Fibroblast of skin of scalp (primary cell): ENCODE measurements at regions not wholly inside any gene's neighbourhood (a gene's known extent, or its start where the extent isn't known, plus 50 kb on each side); places are given as distances from the start of the nearest gene placed in this dataset.

Experiments
- DNase-seq: peaks from one replicate; pipeline ENCODE4 v3.0.0-alpha.2; 2013

DNA sequence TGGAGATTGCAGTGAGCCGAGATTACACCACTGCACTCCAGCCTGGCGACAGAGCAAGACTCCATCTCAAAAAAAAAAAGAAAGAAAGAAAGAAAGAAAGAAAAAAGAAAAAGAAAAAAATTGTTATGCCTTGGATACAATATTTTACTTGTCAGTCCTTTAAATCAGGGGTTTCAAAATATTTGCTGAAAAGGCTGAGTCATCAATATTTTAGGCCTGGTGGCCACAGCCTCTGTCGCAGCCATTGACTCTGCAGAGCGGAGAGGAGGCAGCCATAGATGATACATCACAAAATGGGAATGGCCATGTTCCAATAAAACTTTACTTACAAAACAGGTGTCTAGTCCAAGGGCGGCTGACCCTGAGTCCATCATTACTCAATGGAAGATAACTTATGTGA is 314.8 kb upstream of the SALL3 start:
- DNase-seq, result no peak

DNA sequence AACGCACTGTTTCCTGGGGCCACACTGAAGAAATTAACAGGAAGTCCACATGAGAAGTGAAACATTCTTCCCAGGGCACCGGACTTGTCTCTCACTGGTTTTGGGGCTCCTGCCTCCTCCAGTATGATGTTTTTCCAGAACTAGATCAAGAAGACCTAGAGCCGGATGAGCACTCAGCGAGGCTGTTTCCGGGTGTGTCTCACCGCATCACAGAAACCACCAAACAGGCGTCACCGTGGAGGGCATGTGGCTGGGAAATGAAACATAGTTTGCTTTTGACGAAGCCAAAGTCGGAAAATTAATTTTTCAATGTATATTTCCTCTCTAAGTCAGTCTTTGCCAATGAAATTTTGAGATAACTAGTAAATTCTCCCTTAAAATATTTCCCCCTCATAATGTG is 314.0 kb upstream of the SALL3 start:
- no peak for DNase-seq

DNA sequence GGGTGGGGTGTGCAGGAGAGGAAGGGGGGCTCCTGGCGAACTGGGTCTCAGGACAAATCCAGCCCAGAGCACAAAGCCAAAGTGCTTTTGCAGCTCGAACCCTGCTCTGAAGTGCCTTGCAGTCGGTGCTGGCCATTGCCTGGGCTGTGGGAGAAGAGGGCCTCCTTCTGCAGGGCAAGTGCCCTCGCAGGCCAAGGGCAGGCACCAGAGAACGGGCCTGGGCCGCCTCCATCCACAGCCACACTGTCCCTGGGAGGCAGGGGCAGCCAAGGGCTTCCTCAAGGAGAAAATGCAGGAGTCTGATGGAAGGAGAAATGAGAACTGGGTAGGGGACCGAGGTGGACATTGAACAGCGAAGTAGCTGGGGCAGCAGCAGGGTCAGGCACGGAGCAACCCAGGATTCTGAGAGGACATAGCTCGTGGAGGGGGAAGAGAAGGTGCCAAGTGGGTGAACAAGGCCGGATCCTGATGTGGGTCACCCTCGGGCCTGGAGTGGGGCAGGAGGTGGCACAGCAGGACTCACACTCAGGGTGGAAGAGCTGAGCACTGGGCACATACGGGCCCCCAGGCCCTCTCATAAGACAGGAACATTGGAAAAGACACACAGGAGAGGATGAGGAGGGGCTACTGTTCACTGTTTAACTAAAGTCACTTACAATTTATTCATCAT is 312.8 kb upstream of the SALL3 start:
- DNase-seq, result no peak

DNA sequence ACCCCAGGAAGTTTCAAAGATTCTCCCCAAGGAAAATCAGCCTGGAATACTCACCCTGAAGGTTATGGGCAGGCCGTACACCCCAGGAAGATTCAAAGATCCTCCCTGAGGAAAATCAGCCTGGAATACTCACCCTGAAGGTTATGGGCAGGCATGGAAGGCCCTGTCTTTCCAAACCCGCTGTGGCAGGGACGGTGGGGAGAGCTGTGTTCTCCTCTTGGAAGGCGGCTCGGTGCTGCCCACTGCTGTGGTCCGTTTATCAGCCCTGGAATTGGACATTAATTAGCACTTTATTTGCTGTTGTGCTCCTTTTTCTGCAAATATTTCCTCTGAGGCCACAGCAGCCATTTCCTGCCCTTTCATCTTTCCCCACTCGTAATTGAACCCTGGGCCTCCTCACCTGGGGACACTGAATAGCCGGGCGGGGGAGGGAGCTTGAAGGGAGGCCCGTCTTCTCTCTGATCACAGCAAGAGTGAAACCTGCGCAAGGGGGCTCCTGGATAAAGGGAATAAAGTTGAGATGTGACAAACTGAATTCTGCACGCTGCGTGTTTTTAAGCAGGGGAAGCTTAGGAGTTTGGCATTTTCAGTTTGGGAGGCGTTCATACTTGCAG is 308.7 kb upstream of the SALL3 start:
- DNase-seq, result no peak

- no peak for DNase-seq
Measured at GRCh38 chr18:78671551-78671950, 308.1 kb upstream of the SALL3 start.

- DNase-seq, result no peak
Measured at GRCh38 chr18:78672862-78673446, 306.7 kb upstream of the SALL3 start.

DNA sequence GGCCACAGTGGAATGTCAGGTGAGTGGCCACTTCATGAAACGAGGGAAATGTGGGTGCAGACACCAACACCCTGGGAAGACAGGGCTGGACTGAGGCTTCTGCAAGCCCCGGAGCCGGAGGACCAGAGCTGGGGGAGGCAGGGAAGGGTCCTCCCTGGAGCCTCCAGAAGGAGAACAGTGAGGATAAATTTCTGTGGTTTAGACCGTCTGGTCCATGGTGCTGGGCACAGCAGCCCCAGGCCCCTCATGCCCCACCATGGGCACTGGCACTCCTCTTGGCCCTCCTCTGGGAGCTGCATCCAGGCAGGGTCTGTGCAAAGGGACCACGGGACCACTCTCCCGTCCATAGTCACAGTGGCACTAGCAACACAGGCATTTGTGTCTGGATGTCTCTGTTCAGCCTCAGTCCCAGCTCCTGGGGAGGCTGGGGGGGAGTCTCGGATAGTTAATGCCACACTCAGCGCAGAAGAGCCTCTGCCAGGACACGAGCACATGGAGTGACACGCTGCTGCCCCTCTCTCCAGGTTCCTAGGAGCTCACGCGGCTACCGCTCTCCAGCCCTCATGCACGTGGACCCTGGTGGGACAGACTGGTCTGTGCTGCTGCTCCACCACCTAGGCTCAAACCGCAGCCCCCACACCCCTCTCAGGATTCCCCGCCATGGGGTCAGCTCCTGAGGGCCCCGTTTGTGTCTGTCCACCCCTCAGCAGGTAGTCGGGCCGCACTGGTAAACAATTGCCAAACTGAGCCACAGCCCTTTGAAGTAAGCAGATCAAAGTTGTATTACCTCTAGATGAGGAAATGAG is 305.9 kb upstream of the SALL3 start:
- DNase-seq, result no peak

GRCh38 chr18:78675231-78675630 is 304.4 kb upstream of the SALL3 start:
- DNase-seq, result no peak

DNA sequence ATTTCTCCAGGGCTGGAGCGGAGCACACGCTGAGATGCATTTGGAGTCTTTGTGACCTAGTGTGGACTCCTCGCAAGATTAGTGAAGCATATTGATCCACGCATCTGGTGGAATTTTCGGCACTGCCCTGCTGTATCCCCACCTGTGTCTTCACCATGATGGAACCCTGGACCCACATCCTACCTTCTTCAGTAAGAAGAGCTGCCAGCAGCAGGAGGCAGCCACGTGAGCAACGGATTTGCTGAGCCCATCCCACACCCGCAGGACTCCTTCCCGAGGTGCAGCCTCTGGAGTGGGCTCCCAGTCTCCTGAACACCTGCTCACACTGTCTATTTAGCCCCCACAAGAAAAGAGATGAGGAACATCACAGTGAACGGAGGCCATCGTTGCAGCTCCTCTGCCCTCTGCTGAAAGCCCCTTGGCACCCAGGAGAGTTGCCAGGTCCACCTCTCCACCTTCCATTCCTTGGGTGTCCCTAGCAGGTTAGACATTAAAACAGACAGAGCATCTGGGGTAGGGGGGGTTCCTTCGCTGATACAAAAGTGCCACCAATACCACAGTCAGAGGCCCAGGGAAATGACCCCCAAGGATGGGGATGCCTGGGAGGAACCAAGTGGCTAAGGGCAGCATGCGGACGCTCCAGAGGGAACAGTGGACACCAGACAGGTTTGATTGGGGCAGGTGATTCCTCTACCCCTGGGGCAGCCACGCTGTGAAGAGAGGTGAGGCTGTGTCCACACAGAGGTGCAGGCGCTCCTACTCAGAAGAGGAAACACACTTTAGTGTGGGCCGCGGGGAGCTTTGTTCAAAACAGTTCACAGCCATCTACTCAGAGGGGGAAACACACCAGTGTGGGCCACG is 302.8 kb upstream of the SALL3 start:
- no peak for DNase-seq

DNA sequence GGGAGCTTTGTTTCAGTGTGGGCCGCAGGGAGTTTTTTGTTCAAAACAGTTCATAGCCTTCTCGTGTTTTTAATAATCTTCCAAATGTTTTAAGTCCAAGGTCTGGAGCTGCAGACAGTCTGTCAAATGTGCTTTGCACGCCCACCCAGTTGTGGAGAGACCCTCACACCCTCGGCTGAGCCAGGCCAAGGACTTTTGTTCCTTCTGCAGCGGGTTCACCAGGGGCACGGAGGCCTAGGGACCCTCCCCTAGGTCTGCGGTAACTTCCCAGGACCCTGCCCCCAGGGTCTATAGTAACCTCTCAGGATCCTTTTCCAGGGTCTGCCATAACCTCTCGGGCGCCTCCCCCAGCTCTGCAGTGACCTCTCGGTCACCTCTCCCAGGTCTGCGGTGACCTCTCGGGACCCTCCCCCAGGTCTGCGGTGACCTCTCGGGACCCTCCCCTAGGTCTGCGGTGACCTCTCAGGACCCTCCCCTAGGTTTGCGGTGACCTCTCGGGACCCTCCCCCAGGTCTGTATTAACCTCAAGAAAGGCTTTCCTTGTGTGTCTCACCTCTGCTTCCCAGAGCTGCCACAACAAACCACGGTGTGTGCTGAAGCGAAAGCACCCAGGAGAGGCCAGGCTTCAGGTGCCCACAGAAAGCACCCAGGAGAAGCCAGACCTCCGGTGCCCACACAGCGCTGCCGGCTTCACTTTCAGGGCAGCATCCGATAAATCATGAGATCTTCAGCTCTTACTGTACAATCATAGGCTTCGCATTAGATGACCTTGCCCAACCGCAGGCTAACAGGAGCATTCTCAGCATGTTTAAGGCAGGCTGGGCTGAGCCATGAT is 301.9 kb upstream of the SALL3 start:
- DNase-seq, result no peak

GRCh38 chr18:78678318-78678695 is 301.3 kb upstream of the SALL3 start:
- no peak for DNase-seq

- no peak for DNase-seq
Measured at GRCh38 chr18:78679031-78679430, 300.6 kb upstream of the SALL3 start.

GRCh38 chr18:78679613-78680260 is 299.9 kb upstream of the SALL3 start:
- DNase-seq, result no peak

DNA sequence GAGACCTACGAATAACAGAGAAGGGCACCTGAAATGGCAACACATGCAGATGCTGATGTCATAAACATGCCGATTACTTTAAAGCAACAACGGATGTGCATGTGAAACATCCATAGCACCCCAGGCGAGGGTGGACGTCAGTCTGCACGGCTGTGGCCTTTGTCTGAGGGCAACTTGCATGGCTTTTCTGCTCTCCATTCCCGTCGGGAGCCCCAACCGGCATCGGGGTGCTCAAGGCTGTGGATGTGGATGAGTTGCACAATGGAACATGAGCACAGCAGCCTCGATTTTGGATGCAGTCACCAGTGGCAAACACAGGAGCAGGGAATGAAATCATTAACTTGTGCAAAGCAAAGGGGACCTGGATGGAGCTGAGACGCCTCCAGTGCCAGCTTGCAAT is 298.2 kb upstream of the SALL3 start:
- DNase-seq, result no peak

GRCh38 chr18:78681934-78682333 is 297.7 kb upstream of the SALL3 start:
- DNase-seq, result no peak

DNA sequence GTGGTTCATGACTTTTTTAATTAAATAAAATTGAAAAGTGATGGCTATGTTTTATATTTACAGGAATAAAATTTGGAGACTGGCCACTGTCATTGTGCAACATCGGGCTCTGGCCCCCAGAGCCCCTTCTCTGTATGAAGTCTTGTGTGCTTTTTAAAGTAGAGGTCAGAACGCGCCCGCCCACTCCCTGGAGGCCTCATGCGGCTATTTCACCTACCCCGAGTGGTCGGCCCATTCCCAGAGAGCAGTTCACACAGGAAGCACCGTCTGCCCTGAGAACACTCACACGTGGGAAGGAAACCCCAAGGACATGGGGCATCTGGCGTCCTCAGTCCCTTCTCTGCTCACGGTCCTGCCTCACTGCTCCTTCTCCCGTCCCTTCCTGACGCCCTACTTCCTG is 296.9 kb upstream of the SALL3 start:
- no peak for DNase-seq

GRCh38 chr18:78683191-78684010 is 296.2 kb upstream of the SALL3 start:
- DNase-seq, result no peak

DNA sequence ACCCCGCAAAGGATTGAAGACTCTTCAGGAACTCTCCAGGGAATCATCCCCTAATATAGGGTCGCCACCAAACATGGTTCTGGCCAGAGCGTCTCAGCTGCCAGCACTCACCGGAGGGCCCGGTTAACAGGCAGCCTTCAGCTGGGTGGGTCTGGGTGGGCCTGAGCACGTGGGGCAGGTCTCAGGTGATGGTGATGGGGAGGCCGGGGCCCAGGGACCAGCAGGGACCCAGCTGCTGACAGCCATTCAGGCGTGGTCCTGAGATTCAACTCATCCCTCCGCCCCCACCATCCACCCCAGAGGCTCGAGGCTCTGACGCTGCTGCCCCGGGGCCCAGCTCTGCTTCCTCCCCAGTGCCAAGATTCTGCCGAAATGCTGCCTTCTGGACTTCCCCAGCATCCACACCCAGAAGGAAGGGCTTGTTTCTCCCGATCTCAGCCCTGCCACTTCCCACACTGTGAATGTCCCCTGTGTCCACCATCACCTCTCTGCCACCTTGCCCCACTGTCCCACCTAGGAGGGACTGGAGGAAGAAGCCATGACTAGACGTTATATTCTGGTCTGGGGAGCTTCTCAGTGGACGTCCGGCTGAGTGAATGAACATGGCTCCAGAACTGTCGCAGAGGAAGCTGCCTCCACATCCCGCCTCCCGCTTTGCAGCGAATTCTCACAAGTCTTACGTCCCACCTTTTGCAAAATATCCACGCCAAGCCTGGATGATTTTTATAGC is 294.2 kb upstream of the SALL3 start:
- no peak for DNase-seq

DNA sequence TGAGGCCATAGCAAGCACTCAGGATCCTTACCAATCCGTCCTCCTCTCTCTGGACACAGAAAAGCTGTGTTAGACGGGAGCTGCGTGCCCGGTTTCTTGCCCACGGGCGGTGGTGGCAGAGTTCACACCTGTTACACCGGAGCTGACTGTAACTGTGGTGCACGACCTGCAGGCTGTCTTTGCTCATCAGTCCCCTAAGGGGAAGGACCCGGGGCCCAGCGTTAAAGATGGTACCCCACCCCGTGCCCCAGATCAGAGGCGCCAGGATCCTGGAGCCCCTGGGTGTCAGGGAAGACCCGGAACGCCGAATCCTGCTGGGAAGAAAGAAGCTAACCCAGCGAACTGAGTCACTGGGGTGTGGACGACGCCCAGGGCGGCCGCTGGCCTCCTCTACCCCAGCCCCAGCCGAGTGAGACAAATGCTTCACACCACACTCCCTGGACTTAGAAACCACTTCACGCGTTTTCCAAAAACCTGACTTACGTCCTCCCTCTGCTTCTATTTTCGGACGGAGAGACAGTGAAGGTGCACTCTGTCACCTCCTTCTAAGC is 293.6 kb upstream of the SALL3 start:
- no peak for DNase-seq
